GM18868 (cell line): ENCODE measurements at regions not wholly inside any gene's neighbourhood (a gene's known extent, or its start where the extent isn't known, plus 50 kb on each side); places are given as distances from the start of the nearest gene placed in this dataset.
"Not testable (repeated sequence)": the region's sequence is repeated elsewhere in the genome, so short reads cannot be mapped to it uniquely, and the experiment has no call there.

ENCODE experiments used
- ATAC-seq: cut with Tn5 transposase; IDR thresholded peaks from one replicate; pipeline ENCODE4 v1.9.1; 2021; ENCODE audit warnings: mild to moderate bottlenecking, moderate library complexity; ENCODE audit not compliant: unreplicated experiment

- ATAC-seq, result no peak
These were observed 158.1 kb upstream of the ZNF521 start for GRCh38 chr18:25510096-25510495.

GRCh38 chr18:25503567-25504081 lies 151.7 kb upstream of the ZNF521 start:
- ATAC-seq, result no peak

DNA sequence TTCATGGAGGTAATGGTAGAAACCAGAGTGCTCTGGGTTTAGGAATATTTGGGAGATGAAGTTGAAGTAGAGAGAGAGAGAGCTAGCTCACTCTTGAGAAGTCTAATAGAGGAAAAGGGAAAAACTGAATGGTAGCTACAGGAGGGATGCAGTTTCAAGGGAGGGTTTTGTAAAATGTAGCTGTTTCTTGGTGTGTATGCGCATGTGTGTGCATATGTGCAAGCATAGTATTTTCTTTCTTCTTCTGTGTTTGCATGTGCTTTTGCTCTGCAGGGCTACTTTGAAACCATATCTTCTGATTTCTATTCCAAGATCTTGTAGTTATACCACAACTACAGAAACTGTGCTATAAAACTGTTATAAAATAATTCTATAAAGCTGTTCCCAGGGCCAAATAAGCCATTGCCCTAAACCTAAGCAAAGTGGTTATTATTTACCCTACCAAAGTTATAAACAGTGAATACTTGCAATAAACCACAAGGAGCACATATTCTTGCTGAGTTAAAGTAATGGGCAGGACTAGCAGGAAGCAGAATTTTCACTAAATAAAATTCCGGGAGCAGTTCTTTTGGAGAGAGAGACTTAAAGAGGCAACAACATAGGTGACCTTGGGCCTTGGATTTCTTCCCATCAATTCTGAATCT lies 145.3 kb upstream of the ZNF521 start:
- ATAC-seq, result no peak

GRCh38 chr18:25496544-25496943 lies 144.6 kb upstream of the ZNF521 start:
- no peak for ATAC-seq

GRCh38 chr18:25495606-25496005 lies 143.6 kb upstream of the ZNF521 start:
- ATAC-seq, result no peak

DNA sequence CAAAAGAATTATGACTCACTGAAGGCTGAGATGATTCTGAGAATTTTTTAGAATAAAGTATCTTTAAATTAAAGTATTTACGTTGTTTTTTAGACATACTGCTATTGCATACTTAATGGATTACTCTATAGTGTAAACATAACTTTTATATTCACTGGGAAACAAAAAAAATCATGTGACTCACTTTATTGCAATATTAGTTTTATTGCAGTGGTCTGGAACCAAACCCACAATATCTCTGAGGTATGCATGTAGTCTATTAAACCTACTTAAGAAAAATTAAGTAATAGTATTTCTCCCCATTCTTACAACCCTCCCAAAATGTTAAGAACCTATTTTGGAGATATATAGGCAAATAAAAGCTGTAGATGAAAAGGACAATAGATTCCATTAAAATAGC lies 142.9 kb upstream of the ZNF521 start:
- ATAC-seq, result no peak

DNA sequence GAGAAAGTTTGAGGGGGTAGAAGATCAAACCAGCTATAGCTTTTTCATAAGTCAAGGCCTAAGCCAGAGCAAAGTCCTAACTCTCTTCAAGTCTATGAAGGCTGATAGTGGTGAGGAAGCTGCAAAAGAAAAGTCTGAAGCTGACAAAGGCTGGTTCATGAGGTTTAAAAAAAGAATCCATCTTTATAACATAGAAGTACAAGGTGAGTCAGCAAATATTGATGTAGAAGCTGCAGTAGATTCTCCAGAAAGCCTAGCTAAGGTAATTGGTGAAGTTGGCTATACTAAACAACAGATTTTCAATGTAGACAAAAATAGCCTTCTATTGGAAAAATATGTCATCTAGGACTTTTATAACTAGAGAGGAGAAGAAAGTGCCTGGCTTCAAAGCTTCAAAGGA lies 141.4 kb upstream of the ZNF521 start:
- no peak for ATAC-seq

DNA sequence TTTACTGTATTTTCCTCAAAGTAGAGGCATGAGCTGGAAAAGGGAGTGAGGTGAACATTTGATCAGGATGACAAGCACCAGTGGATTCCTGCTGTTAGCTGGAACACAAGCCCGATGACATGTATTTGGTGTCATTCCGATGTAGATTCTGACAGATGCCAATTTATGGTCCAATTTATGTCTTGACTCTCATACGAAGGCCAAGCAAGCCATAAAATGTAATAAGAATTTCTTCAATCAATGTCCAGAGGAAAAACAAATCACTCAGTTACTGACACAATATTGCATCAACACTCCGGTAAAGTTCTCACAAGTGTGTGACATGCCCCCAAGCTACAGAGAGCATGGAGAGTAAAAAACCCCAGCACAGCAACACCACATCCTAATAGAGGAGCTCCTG lies 138.3 kb upstream of the ZNF521 start:
- no peak for ATAC-seq

DNA sequence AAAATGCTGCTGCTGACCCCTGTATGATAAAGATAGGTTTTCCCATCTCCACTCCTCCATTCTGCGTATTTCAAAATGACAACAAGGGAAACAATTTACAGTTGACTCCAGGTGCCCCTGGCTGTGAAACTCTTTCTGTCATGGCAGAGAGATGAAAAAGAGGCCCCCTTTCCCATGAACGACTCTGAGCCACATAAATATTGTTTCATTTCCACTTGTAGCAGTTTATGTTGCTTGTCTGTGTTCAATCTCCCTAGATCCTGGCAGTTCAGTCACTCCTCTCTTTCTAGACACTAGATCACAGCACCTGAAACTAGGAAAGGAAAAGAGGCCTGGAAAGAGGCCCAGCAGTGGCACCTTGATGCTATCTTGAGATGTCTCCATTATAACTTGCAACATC lies 121.0 kb upstream of the ZNF521 start:
- ATAC-seq, result no peak

DNA sequence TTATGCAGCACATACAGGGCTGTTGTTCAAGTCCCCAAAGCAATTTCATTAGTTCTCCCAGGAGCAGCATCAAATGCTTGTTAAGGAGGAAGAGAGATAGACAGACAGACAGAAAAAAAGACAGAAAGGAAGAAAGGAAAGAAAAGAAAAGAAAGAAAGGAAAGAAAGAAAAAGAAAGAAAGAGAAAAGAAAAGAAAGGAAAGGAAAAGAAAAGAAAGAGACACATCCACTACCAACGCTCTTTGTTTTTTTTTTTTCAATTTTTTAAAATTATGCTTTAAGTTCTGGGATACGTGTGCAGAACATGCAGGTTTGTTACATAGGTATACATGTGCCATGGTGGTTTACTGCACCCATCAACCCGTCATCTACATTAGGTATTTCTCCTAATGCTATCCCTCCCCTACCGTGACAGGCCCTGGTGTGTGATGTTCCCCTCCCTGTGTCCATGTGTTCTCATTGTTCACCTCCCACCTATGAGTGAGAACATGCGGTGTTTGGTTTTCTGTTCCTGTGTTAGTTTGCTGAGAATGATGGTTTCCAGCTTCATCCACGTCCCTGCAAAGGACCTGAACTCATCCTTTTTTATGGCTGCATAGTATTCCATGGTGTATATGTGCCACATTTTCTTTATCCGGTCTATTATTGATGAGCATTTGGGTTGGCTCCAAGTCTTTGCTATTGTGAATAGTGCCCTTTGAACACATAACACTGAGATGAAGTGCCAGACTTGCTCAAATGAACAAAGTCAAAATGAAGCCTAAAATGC lies 119.0 kb upstream of the ZNF521 start:
- not testable (repeated sequence) for ATAC-seq

GRCh38 chr18:25470062-25470461 lies 118.1 kb upstream of the ZNF521 start:
- no peak for ATAC-seq

GRCh38 chr18:25469489-25469888 lies 117.5 kb upstream of the ZNF521 start:
- no peak for ATAC-seq

GRCh38 chr18:25467226-25467987 lies 115.4 kb upstream of the ZNF521 start:
- ATAC-seq, result no peak

DNA sequence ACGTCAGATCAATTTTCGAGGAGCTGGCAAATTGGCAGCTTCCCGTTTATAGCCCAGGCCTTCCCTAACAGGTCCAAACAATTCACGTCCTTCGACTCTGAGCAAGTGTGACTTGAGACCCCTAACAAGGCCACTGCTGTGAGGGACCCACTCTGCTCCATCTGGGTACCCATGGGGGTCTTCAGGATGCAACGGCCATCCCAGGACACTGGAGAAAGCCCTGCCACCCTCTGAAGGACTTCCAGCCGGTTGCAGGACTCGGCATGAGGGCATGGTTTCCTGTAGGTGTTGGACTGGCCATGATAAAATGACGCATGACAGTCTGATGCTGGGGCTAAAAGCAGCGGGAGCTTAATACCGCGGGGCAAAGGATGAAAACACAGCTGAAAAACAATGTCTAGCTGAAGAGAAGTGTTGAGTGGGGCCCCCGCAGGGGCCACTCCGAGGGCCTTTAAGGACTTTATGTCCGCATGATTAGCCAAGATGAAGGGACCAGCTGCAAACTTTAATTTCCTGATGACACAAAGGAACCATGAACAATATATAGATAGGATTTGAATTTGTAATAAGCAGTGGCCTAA lies 113.3 kb upstream of the ZNF521 start:
- no peak for ATAC-seq

- ATAC-seq, result no peak
These were observed 112.3 kb upstream of the ZNF521 start for GRCh38 chr18:25464227-25464626.

GRCh38 chr18:25463726-25464125 lies 111.8 kb upstream of the ZNF521 start:
- no peak for ATAC-seq

DNA sequence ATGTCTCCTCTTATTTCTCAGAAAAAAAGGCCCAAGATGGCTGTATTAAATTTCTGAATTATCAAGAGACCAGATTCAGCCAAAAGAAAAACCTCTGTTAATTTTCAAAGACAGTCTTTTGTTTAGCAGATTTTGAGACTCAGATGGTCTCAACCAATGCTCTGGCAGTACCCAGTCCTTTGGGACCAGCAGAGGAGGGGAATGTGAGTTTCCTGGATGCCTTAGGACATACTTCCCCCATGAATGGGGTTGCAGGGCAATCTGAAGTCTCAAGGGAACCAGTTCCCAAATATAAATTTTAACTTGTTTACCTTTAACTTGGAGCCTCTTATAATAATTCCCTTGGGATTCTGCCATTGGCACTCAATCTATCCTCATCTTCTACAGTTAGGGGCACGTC lies 107.8 kb upstream of the ZNF521 start:
- no peak for ATAC-seq

GRCh38 chr18:25457601-25458000 lies 105.6 kb upstream of the ZNF521 start:
- no peak for ATAC-seq

DNA sequence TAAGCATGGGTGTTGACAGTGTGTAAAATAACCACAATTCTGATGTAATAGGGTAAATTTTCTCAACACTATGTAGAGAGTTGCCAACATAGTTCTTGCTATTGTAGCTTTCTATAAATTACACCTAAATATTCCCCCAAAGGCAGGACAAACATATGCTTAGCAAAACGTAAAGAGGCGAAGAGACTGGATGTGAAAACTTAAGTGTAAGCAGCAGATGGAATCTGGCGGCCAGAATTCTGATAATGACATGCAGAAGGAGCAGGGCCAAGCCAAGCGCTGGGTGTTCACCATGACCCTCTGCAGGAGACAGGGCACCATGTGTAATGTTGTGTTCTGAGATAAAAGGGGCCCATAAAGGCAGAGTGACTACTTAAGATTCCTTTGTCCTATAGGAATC lies 105.2 kb upstream of the ZNF521 start:
- no peak for ATAC-seq

GRCh38 chr18:25456334-25457010 lies 104.5 kb upstream of the ZNF521 start:
- ATAC-seq, result no peak

GRCh38 chr18:25455646-25456045 lies 103.7 kb upstream of the ZNF521 start:
- no peak for ATAC-seq
